Transverse colon (tissue), 4 donors: ENCODE measurements at regions not wholly inside any gene's neighbourhood (a gene's known extent, or its start where the extent isn't known, plus 50 kb on each side); places are given as distances from the start of the nearest gene placed in this dataset.

Source experiments
- DNase-seq: peaks from one replicate; pipeline ENCODE4 v3.0.0-alpha.2; 2019
- H3K27ac ChIP-seq, 4 donors: fragments of 200-600 bp; sonication (generic); 2 replicates each; pipeline ENCODE4 v1.5.1; 2016 to 2018; ENCODE audit warnings: inconsistent platforms in 4 of 4
- H3K27me3 ChIP-seq: fragments of 200-600 bp; sonication (generic); 2 replicates; pipeline ENCODE4 v1.5.1; 2017; ENCODE audit warnings: inconsistent platforms
- H3K36me3 ChIP-seq, 4 donors: fragments of 200-600 bp; sonication (generic); 2 replicates each; pipeline ENCODE4 v1.5.1; 2017 to 2019; ENCODE audit warnings: inconsistent platforms in 4 of 4
- H3K4me1 ChIP-seq, 4 donors: fragments of 200-600 bp; sonication (generic); 2 replicates each; pipeline ENCODE4 v1.5.1; 2017 to 2020; ENCODE audit warnings: inconsistent platforms in 4 of 4
- H3K4me3 ChIP-seq, 4 donors: fragments of 200-600 bp; sonication (generic); 1 replicate in 1 of 4; 2 replicates in 3 of 4; pipeline versions ENCODE4 v1.5.1 to v1.6.1; 2017 to 2019; ENCODE audit warnings: inconsistent platforms in 4 of 4
- H3K9me3 ChIP-seq, 2 donors: fragments of 200-600 bp; sonication (generic); 2 replicates each; pipeline ENCODE4 v1.5.1; 2017 to 2019; ENCODE audit warnings: inconsistent platforms in 2 of 2
- EP300 ChIP-seq: sonication (generic); formaldehyde crosslinking; IDR thresholded peaks from one replicate; pipeline ENCODE4 v1.6.1; 2017; ENCODE audit warnings: antibody characterized with exemption, low read depth
- POLR2A ChIP-seq: fragments of 450-650 bp; IDR thresholded peaks from one replicate; pipeline ENCODE4 v1.6.1; 2016; ENCODE audit warnings: antibody characterized with exemption, mild to moderate bottlenecking, moderate library complexity
- POLR2AphosphoS5 ChIP-seq, 3 donors: sonication (generic); formaldehyde crosslinking; IDR thresholded peaks; one replicate each; pipeline ENCODE4 v1.6.1; 2016; ENCODE audit warnings: antibody characterized with exemption in 3 of 3
- WGBS, 2 donors: methylation state at CpG; one replicate each; pipeline ENCODE4 v1.1.5; 2018; ENCODE audit warnings: low coverage in 1 of 2; 5-methylcytosine and 5-hydroxymethylcytosine counted together
- in situ Hi-C, 4 donors: fragments of 200-750 bp; cut with MboI; loops; one replicate each; pipeline versions ENCODE4 v1.15.0 to v1.15.1; 2017; ENCODE audit warnings: low sequenced_read_pairs in 3 of 4, low pct_ligation_motif_present in 1 of 4, low pct_unique_long_range_greater_than_20kb in 1 of 4
- intact Hi-C: fragments of 100-400 bp; cut with DNase I; formaldehyde crosslinking; loops from one replicate; pipeline ENCODE4 v1.15.1; 2023; ENCODE audit warnings: low total_unique reads
- TF ChIP-seq, protein P1 (sequence below), 5 experiments: fragments of 200-600 bp in 3 of 5; fragments of 450-650 bp in 2 of 5; sonication (generic) in 3 of 5; IDR thresholded peaks; 1 replicate in 2 of 5; 2 replicates in 3 of 5; pipeline ENCODE4 v1.5.1; 2016 to 2017; ENCODE audit warnings: antibody characterized with exemption in 5 of 5, inconsistent platforms in 3 of 5, mild to moderate bottlenecking in 2 of 5, moderate library complexity in 1 of 5

DNA sequence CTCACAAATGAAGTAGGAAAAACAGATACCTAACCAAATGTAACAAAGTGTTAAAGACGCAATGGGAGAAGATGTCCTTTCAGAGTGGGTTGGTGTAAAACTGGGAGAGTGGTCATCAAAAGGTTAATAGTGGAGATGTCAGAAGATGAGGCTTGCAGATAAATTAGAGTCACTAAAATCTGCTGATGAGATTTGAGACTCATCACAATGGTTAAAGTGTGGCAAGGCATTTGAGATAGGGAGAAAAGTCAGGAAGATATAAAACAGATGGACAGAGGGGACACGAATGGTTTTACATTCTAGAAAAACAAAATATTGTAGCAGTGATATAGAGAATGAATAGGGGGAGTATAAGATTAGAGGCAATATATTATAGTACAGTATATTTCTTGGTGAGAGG lies 406.0 kb upstream of the SEMA6A start:
- no peak for DNase-seq
- intact Hi-C loops, result no loop called here

DNA sequence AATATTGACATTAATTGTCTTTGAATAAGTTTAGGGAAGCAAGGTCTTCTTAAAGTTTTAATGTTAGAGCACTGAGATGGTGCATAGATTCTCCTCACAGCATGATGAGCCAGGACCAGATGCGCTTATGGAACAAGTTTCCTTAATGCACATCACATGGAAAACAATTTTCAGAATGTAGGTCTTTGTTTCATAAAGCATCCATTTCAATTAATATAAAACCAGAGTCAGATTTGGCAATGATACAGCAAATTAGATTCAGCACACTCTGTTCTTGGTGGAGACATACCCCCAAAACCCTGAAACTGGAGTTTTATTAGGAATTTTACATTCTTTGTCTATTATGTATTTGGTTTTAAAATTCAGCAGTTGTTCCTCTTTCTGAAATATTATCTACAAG lies 402.1 kb upstream of the SEMA6A start:
- H3K27ac ChIP-seq, result no peak overlapping the region
- no peak overlapping the region for H3K4me3 ChIP-seq
- in situ Hi-C loops, result no loop called here

More for the DNA sequence above, 406.0 kb upstream of the SEMA6A start:
- H3K4me3 ChIP-seq, result no peak overlapping the region
- H3K27ac ChIP-seq, result no peak overlapping the region
- 71 to 81% methylated on average over 2 of the region's 2 CpGs for WGBS, 2 donors
- TF ChIP-seq POLR2AphosphoS5 (IDR thresholded peaks at IDR 0.05) (no peak), POLR2A (no peak), EP300 (no peak)
- TF ChIP-seq, protein P1, sequence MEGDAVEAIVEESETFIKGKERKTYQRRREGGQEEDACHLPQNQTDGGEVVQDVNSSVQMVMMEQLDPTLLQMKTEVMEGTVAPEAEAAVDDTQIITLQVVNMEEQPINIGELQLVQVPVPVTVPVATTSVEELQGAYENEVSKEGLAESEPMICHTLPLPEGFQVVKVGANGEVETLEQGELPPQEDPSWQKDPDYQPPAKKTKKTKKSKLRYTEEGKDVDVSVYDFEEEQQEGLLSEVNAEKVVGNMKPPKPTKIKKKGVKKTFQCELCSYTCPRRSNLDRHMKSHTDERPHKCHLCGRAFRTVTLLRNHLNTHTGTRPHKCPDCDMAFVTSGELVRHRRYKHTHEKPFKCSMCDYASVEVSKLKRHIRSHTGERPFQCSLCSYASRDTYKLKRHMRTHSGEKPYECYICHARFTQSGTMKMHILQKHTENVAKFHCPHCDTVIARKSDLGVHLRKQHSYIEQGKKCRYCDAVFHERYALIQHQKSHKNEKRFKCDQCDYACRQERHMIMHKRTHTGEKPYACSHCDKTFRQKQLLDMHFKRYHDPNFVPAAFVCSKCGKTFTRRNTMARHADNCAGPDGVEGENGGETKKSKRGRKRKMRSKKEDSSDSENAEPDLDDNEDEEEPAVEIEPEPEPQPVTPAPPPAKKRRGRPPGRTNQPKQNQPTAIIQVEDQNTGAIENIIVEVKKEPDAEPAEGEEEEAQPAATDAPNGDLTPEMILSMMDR (IDR thresholded peaks at IDR 0.05), result no peak
- in situ Hi-C loops, result no loop called here
- no peaks in the 10 kb centered on the region for H3K9me3 ChIP-seq
- H3K36me3 ChIP-seq, result no peaks in the 10 kb centered on the region
- no peaks in the 10 kb centered on the region for H3K4me1 ChIP-seq
- no peaks in the 10 kb centered on the region for H3K27me3 ChIP-seq

DNA sequence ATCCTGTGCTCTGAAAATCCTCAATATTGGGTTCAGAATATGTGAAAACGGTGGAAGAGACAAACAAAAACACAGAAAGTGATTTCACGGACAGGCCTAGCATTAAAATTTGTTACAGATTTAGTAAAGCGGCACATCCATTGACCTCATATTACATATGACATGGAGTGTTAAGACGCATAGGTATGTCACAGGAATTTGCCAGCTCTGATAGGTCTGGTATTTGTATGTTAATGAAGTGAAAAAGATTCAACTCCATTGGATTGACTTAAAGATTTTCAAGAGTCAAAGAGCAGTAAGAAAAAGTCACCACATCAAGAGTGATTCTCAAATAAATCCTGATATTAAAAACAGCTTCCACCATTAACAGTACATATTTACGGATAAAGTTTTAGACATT lies 396.5 kb upstream of the SEMA6A start:
- in situ Hi-C loops (no loop called here), intact Hi-C loops (no loop called here)
- H3K9me3 ChIP-seq, result no peaks in the 10 kb centered on the region
- TF ChIP-seq POLR2A (no peak), POLR2AphosphoS5 (IDR thresholded peaks at IDR 0.05) (no peak), EP300 (no peak)
- TF ChIP-seq, protein P1 (IDR thresholded peaks at IDR 0.05), result no peak
- H3K27me3 ChIP-seq, result no peaks in the 10 kb centered on the region
- no peak for DNase-seq
- H3K4me1 ChIP-seq, result no peaks in the 10 kb centered on the region
- no peak overlapping the region for H3K4me3 ChIP-seq
- 89 to 96% methylated on average over 5 of the region's 5 CpGs for WGBS, 2 donors
- H3K27ac ChIP-seq, result no peak overlapping the region
- H3K36me3 ChIP-seq, result no peaks in the 10 kb centered on the region

More for the DNA sequence above, 402.1 kb upstream of the SEMA6A start:
- DNase-seq, result no peak
- Histone ChIP-seq H3K4me1 (no peaks in the 10 kb centered on the region), H3K9me3 (no peaks in the 10 kb centered on the region), H3K36me3 (no peaks in the 10 kb centered on the region), H3K27me3 (no peaks in the 10 kb centered on the region)
- intact Hi-C loops, result no loop called here
- TF ChIP-seq POLR2AphosphoS5 (IDR thresholded peaks at IDR 0.05) (no peak), POLR2A (no peak), EP300 (no peak)
- TF ChIP-seq, protein P1 (IDR thresholded peaks at IDR 0.05), result no peak
- WGBS, 2 donors, result 94 to 100% methylated on average over 1 of the region's 1 CpG

DNA sequence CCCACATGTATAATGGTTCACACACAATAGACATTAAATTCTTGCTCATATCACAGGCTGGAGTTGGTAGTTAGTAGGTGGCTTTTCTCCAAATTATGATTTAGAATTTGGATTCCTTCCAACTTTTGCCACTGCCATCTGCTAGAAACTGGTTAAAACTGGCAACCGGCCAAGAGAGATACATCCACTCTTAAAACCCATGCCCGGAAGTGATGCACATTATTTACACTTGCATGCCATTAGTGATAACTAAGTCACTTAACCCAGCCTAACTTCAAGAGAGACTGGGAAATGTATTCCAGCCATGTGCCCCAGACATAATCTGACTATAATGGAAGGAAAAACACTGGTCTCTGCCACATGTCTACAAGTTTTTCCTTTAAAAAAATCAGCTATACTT lies 395.7 kb upstream of the SEMA6A start:
- in situ Hi-C loops (no loop called here), intact Hi-C loops (no loop called here)
- WGBS, 2 donors, result 46 to 57% methylated on average over 2 of the region's 2 CpGs
- no peak for DNase-seq
- H3K4me1 ChIP-seq, result no peaks in the 10 kb centered on the region
- H3K27ac ChIP-seq, result no peak overlapping the region
- no peaks in the 10 kb centered on the region for H3K36me3 ChIP-seq
- no peaks in the 10 kb centered on the region for H3K9me3 ChIP-seq
- TF ChIP-seq POLR2AphosphoS5 (IDR thresholded peaks at IDR 0.05) (no peak), POLR2A (no peak), EP300 (no peak)
- TF ChIP-seq, protein P1 (IDR thresholded peaks at IDR 0.05), result no peak
- H3K27me3 ChIP-seq, result no peaks in the 10 kb centered on the region
- no peak overlapping the region for H3K4me3 ChIP-seq
